GM12878 (cell line): ENCODE measurements at regions not wholly inside any gene's neighbourhood (a gene's known extent, or its start where the extent isn't known, plus 50 kb on each side); places are given as distances from the start of the nearest gene placed in this dataset.

Experiments used
- ATAC-seq: fragments of 200-7000 bp; cut with Tn5 transposase; 3 replicates; pipeline ENCODE4 v1.9.1; 2020; ENCODE audit warnings: mild to moderate bottlenecking, moderate library complexity
- BruUV-seq: library from RNA; stranded (reverse); fragments of 400-500 nt; replicated peaks from 2 replicates; lab custom pipeline; 2021; lab: Mats Ljungman, UMichigan
- CTCF ChIA-PET: fragments of 300-600 bp; sonication (Branson Sonifier 250); formaldehyde crosslinking; extraction: SDS; loops from one replicate; lab custom pipeline; 2021; ENCODE audit warnings: inconsistent platforms; lab: Yijun Ruan, JAX
- POLR2A ChIA-PET: fragments of 350-600 bp; formaldehyde crosslinking; extraction: SDS; loops from one replicate; lab custom pipeline; 2021; ENCODE audit warnings: inconsistent platforms; lab: Charles Lee
- RAD21 ChIA-PET: fragments of 300-600 bp; sonication (Branson Sonifier 250); formaldehyde crosslinking; loops from one replicate; lab custom pipeline; 2023; ENCODE audit warnings: antibody characterized with exemption; ENCODE audit not compliant: unreplicated experiment; lab: Charles Lee
- SMC1A ChIA-PET: fragments of 300-600 bp; sonication (Branson Sonifier 250); formaldehyde crosslinking; loops from one replicate; lab custom pipeline; 2023; ENCODE audit not compliant: unreplicated experiment, uncharacterized antibody; lab: Charles Lee
- DNase-seq: peaks from one replicate; pipeline ENCODE4 v3.0.0-alpha.2; 2011; ENCODE audit warnings: low read depth, low spot score
- FAIRE-seq: peaks from 3 replicates; lab custom pipeline; 2011; peaks lifted over from hg19 to GRCh38; lab: Jason Lieb, UNC
- H2AFZ ChIP-seq: 2 replicates; pipeline ENCODE4 v1.6.0; 2011; ENCODE audit warnings: low read depth, low read length, control low read depth; ENCODE audit not compliant: control insufficient read depth
- H3K27ac ChIP-seq: 2 replicates; pipeline ENCODE4 v1.5.1; 2011; ENCODE audit warnings: control low read depth; ENCODE audit not compliant: control insufficient read depth, insufficient read depth
- H3K27me3 ChIP-seq, 2 experiments: replicated peaks in 1 of 2; 2 replicates each; pipeline versions ENCODE4 v1.6.0 to v1.6.1; 2011; ENCODE audit warnings: low read length in 1 of 2; ENCODE audit not compliant: control insufficient read depth in 2 of 2, insufficient read depth in 2 of 2
- H3K36me3 ChIP-seq, 2 experiments: 2 replicates each; pipeline ENCODE4 v1.5.1; 2011; ENCODE audit warnings: low read length in 1 of 2; ENCODE audit not compliant: control insufficient read depth in 2 of 2, insufficient read depth in 2 of 2
- H3K4me1 ChIP-seq: 2 replicates; pipeline ENCODE4 v1.6.1; 2011; ENCODE audit warnings: mild to moderate bottlenecking, low read length, moderate library complexity, mixed read lengths; ENCODE audit not compliant: control insufficient read depth, insufficient read depth
- H3K4me2 ChIP-seq: 2 replicates; pipeline ENCODE4 v1.6.0; 2011; ENCODE audit warnings: control low read depth; ENCODE audit not compliant: control insufficient read depth, insufficient read depth
- H3K4me3 ChIP-seq: fragments of 200-600 bp; sonication (generic); 2 replicates; pipeline ENCODE4 v1.5.1; 2016
- H3K79me2 ChIP-seq: 2 replicates; pipeline ENCODE4 v1.6.0; 2011; ENCODE audit warnings: low read length; ENCODE audit not compliant: control insufficient read depth, insufficient read depth
- H3K9ac ChIP-seq: 2 replicates; pipeline ENCODE4 v1.8.0; 2011; ENCODE audit warnings: low read length, control low read depth, mixed read lengths; ENCODE audit not compliant: control insufficient read depth, insufficient read depth
- H3K9me3 ChIP-seq: replicated peaks from 3 replicates; pipeline ENCODE4 v1.5.1; 2011; ENCODE audit warnings: mild to moderate bottlenecking, low read length; ENCODE audit not compliant: control insufficient read depth, insufficient read depth
- H4K20me1 ChIP-seq: 2 replicates; pipeline ENCODE4 v1.6.0; 2011; ENCODE audit not compliant: control insufficient read depth, insufficient read depth
- CBX5 ChIP-seq: sonication (generic); IDR thresholded peaks from 2 replicates; pipeline ENCODE4 v1.6.1; 2016; ENCODE audit warnings: low read depth, moderate library complexity, mild to moderate bottlenecking, inconsistent platforms
- EED ChIP-seq: sonication (generic); IDR thresholded peaks from 2 replicates; pipeline ENCODE4 v1.6.1; 2016; ENCODE audit warnings: antibody characterized with exemption, low read depth
- ETV6 ChIP-seq, 2 experiments: fragments of 450-650 bp in 1 of 2; IDR thresholded peaks in 1 of 2; conservative IDR thresholded peaks in 1 of 2; 2 replicates each; pipeline ENCODE4 v1.6.1; 2014; ENCODE audit warnings: antibody characterized with exemption in 1 of 2, borderline replicate concordance in 1 of 2, low read depth in 1 of 2, mild to moderate bottlenecking in 1 of 2, moderate library complexity in 1 of 2
- GATAD2B ChIP-seq: fragments of 450-650 bp; conservative IDR thresholded peaks from 2 replicates; pipeline ENCODE4 v1.6.1; 2017; ENCODE audit warnings: low read depth, mild to moderate bottlenecking, moderate library complexity
- JUND ChIP-seq: IDR thresholded peaks from 2 replicates; pipeline ENCODE4 v1.6.1; 2012; ENCODE audit warnings: low read depth, mild to moderate bottlenecking, low read length, improper control_type of control experiment, moderate library complexity
- KLF5 ChIP-seq: fragments of 450-650 bp; IDR thresholded peaks from 2 replicates; pipeline ENCODE4 v1.6.1; 2014; ENCODE audit warnings: mild to moderate bottlenecking; ENCODE audit not compliant: partially characterized antibody
- MTA2 ChIP-seq: fragments of 450-650 bp; IDR thresholded peaks from 2 replicates; pipeline ENCODE4 v1.6.1; 2016; ENCODE audit warnings: low read depth, mild to moderate bottlenecking, moderate library complexity
- NR2F1 ChIP-seq: fragments of 450-650 bp; conservative IDR thresholded peaks from 2 replicates; pipeline ENCODE4 v1.6.1; 2017; ENCODE audit warnings: mild to moderate bottlenecking
- SMAD1 ChIP-seq: fragments of 450-650 bp; IDR thresholded peaks from 2 replicates; pipeline ENCODE4 v1.6.1; 2018; ENCODE audit warnings: mild to moderate bottlenecking, low read depth; ENCODE audit not compliant: partially characterized antibody
- WGBS: methylation state at CpG from one replicate; pipeline ENCODE4 v1.1.6; 2016; ENCODE audit warnings: low lambda C conversion rate; ENCODE audit not compliant: insufficient replicate concordance, insufficient coverage; ENCODE audit errors: missing lambda C conversion rate; 5-methylcytosine and 5-hydroxymethylcytosine counted together
- in situ Hi-C: fragments of 300-500 bp; cut with MboI; formaldehyde crosslinking; loops from 9 replicates; pipeline ENCODE4 v1.14.3; 2018; ENCODE audit warnings: mixed read lengths
- intact Hi-C: fragments of 100-400 bp; cut with micrococcal nuclease; formaldehyde crosslinking; loops from one replicate; pipeline ENCODE4 v1.14.2; 2022; ENCODE audit not compliant: unreplicated experiment

DNA sequence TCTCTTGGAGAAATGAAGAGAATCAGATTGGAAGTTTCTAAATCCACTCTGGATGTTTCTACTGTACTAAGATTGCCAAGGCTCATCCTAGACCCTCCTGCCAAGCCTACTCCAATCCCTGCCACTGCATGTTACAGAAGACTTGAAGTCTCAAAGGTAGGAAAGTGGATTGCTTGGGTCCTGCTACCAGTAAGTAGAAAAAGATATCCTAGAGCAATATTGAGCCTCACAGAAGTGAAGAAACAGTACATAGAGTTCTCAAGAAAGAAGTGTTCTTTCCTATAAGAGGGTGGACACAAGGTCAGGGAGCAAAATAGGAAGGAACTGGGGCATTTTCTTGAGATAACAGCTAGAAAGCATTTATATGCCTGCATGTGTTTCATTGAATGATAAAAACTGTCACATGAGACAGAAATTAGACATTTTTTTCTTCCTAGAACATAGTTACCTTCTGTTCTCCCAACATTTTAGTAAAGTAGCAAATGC is 232.9 kb downstream of the RBM43 start:
- intact Hi-C loops (no loop called here), in situ Hi-C loops (no loop called here)
- no peak overlapping the region for H3K4me3 ChIP-seq
- ChIA-PET CTCF (no interaction called here), SMC1A (no interaction called here), RAD21 (no interaction called here), POLR2A (no interaction called here)
- no peaks in the 10 kb centered on the region for H3K27me3 ChIP-seq
- no peaks in the 10 kb centered on the region for H3K4me1 ChIP-seq
- H2AFZ ChIP-seq: no peak overlapping the region
- no peaks in the 10 kb centered on the region for H4K20me1 ChIP-seq
- no peak overlapping the region for H3K4me2 ChIP-seq
- no peak for DNase-seq
- H3K36me3 ChIP-seq: no peaks in the 10 kb centered on the region
- no peak overlapping the region for H3K9ac ChIP-seq
- no peak overlapping the region for H3K27ac ChIP-seq
- no peaks in the 10 kb centered on the region for H3K9me3 ChIP-seq
- BruUV-seq: no TSS peak
- ATAC-seq: no peak
- no peaks in the 10 kb centered on the region for H3K79me2 ChIP-seq
- no peak for TF ChIP-seq EED
- no peak for TF ChIP-seq JUND
- no peak for TF ChIP-seq ETV6 (conservative IDR thresholded peaks at IDR 0.05 in 1 of 2, IDR thresholded peaks at IDR 0.05 in 1 of 2; ENCODE audit: borderline replicate concordance in 1 of 2, low read depth in 1 of 2)
- TF ChIP-seq CBX5: no peak
- no peak for TF ChIP-seq NR2F1
- TF ChIP-seq SMAD1: no peak
- FAIRE-seq: no peak

DNA sequence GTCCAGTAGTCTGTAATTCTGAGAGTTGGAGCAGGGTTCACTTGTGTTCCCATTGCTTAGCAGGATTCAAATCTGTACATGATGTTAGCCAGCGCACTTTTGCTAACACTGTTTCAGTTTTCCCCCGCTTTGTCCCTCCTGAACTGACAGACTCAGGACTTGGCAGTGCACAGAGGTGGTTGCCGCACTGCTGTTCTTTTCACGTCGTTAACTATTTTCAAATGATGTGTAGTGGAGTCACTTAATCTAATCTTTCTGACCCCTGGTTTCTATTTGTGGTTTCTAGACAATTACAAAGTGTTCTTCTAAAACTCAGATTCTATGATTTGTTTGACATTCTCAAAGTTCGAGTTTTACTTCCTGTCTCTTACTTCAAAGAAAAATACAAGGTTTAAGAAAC is 234.5 kb downstream of the RBM43 start:
- DNase-seq (no peak), FAIRE-seq (peak; percentile 49), ATAC-seq (peak; percentile 44; the same call in 2 of the 3 replicates)
- ChIA-PET RAD21 (no interaction called here), CTCF (no interaction called here), POLR2A (no interaction called here), SMC1A (no interaction called here)
- Histone ChIP-seq H2AFZ (no peak overlapping the region), H3K4me2 (no peak overlapping the region), H3K27ac (no peak overlapping the region), H3K9ac (no peak overlapping the region), H4K20me1 (no peaks in the 10 kb centered on the region), H3K9me3 (no peaks in the 10 kb centered on the region), H3K4me3 (no peak overlapping the region), H3K27me3 (no peaks in the 10 kb centered on the region), H3K79me2 (no peaks in the 10 kb centered on the region), H3K36me3 (no peaks in the 10 kb centered on the region), H3K4me1 (no peaks in the 10 kb centered on the region)
- intact Hi-C loops (no loop called here), in situ Hi-C loops (no loop called here)
- 59% methylated on average over 6 of the region's 6 CpGs for WGBS
- BruUV-seq: no TSS peak
- TF ChIP-seq KLF5 (no peak), MTA2 (peak; percentile 56; the same call in 1 of the 2 replicates), GATAD2B (no peak), NR2F1 (peak; percentile 69)
